GM23338 (cell line): ENCODE measurements at regions not wholly inside any gene's neighbourhood (a gene's known extent, or its start where the extent isn't known, plus 50 kb on each side); places are given as distances from the start of the nearest gene placed in this dataset.

ENCODE experiments used
- ATAC-seq: fragments of 200-7000 bp; cut with Tn5 transposase; 3 replicates; pipeline ENCODE4 v1.9.1; 2020
- DNase-seq: peaks from one replicate; pipeline ENCODE4 v3.0.0-alpha.2; 2015; ENCODE audit warnings: low spot score
- H2AFZ ChIP-seq: fragments of 200-600 bp; sonication (generic); 2 replicates; pipeline ENCODE4 v1.8.0; 2016; ENCODE audit warnings: antibody characterized with exemption, mild to moderate bottlenecking, moderate library complexity
- H3F3A ChIP-seq: fragments of 200-600 bp; sonication (generic); replicated peaks from 2 replicates; pipeline ENCODE4 v1.8.0; 2017; ENCODE audit warnings: antibody characterized with exemption, mixed run types, low read depth
- H3K27ac ChIP-seq: fragments of 200-600 bp; sonication (generic); 2 replicates; pipeline ENCODE4 v1.6.1; 2016; ENCODE audit warnings: low read depth
- H3K27me3 ChIP-seq: fragments of 200-600 bp; sonication (generic); 2 replicates; pipeline ENCODE4 v1.8.0; 2016; ENCODE audit warnings: mild to moderate bottlenecking, mixed run types, moderate library complexity; ENCODE audit not compliant: insufficient read depth
- H3K36me3 ChIP-seq: fragments of 200-600 bp; sonication (generic); 2 replicates; pipeline ENCODE4 v1.8.0; 2016; ENCODE audit warnings: mild to moderate bottlenecking; ENCODE audit not compliant: insufficient read depth
- H3K4me1 ChIP-seq: fragments of 200-600 bp; sonication (generic); 2 replicates; pipeline ENCODE4 v1.8.0; 2016; ENCODE audit warnings: mild to moderate bottlenecking, moderate library complexity; ENCODE audit not compliant: insufficient read depth
- H3K4me2 ChIP-seq: fragments of 200-600 bp; sonication (generic); 2 replicates; pipeline ENCODE4 v1.7.1; 2017; ENCODE audit warnings: mixed run types
- H3K4me3 ChIP-seq: fragments of 200-600 bp; sonication (generic); 2 replicates; pipeline ENCODE4 v1.6.1; 2016; ENCODE audit warnings: mixed run types
- H3K79me2 ChIP-seq: fragments of 200-600 bp; sonication (generic); replicated peaks from 2 replicates; pipeline ENCODE4 v1.8.0; 2017; ENCODE audit warnings: mild to moderate bottlenecking; ENCODE audit not compliant: insufficient read depth
- H3K9me2 ChIP-seq: fragments of 200-600 bp; sonication (generic); 2 replicates; pipeline ENCODE4 v1.8.0; 2017; ENCODE audit not compliant: insufficient read depth
- H4K20me1 ChIP-seq: fragments of 200-600 bp; sonication (generic); replicated peaks from 2 replicates; pipeline ENCODE4 v1.8.0; 2017; ENCODE audit warnings: mild to moderate bottlenecking; ENCODE audit not compliant: insufficient read depth
- H3K27ac Mint-ChIP-seq: 2 replicates; pipeline ENCODE4 v1.8.0; 2020; ENCODE audit warnings: inconsistent platforms, mild to moderate bottlenecking, moderate library complexity, mixed read lengths
- H3K27me3 Mint-ChIP-seq: 3 replicates; pipeline ENCODE4 v1.8.0; 2022; ENCODE audit warnings: low read depth, mild to moderate bottlenecking, moderate library complexity, mixed read lengths, inconsistent platforms; ENCODE audit not compliant: insufficient read depth, poor library complexity
- H3K36me3 Mint-ChIP-seq: 3 replicates; pipeline ENCODE4 v1.8.0; 2021; ENCODE audit warnings: low read depth, mild to moderate bottlenecking, inconsistent platforms, moderate library complexity, mixed read lengths
- H3K4me1 Mint-ChIP-seq: 3 replicates; pipeline ENCODE4 v1.8.0; 2020; ENCODE audit warnings: mild to moderate bottlenecking, inconsistent platforms, mixed read lengths
- H3K4me3 Mint-ChIP-seq: 3 replicates; pipeline ENCODE4 v1.8.0; 2021; ENCODE audit warnings: moderate library complexity, mild to moderate bottlenecking, inconsistent platforms, mixed read lengths
- H3K9me3 Mint-ChIP-seq: 3 replicates; pipeline ENCODE4 v1.8.0; 2020; ENCODE audit warnings: moderate library complexity, mild to moderate bottlenecking, inconsistent platforms, mixed read lengths
- CREB1 ChIP-seq: fragments of 250-450 bp; sonication (Bioruptor Pico); IDR thresholded peaks from 2 replicates; pipeline ENCODE4 v1.5.0; 2020; ENCODE audit warnings: low read depth, mild to moderate bottlenecking, moderate library complexity
- JUNB ChIP-seq: IDR thresholded peaks from one replicate; pipeline ENCODE4 v1.6.1; 2016; ENCODE audit warnings: antibody characterized with exemption; ENCODE audit not compliant: unreplicated experiment
- NANOG ChIP-seq: IDR thresholded peaks from 2 replicates; pipeline ENCODE4 v1.6.1; 2016; ENCODE audit warnings: antibody characterized with exemption, borderline replicate concordance
- STAT1 ChIP-seq: IDR thresholded peaks from one replicate; pipeline ENCODE4 v1.6.1; 2016; ENCODE audit warnings: antibody characterized with exemption; ENCODE audit not compliant: unreplicated experiment
- ZNF114 ChIP-seq: fragments of 250-450 bp; sonication (Bioruptor Pico); IDR thresholded peaks from 2 replicates; pipeline ENCODE4 v1.5.0; 2020; ENCODE audit warnings: mild to moderate bottlenecking, moderate library complexity
- TF ChIP-seq, protein P1 (sequence below): IDR thresholded peaks from one replicate; pipeline ENCODE4 v1.6.1; 2018; ENCODE audit warnings: antibody characterized with exemption; ENCODE audit not compliant: unreplicated experiment
- TF ChIP-seq, protein P2 (sequence below), 2 experiments: fragments of 200-600 bp in 1 of 2; sonication (generic) in 1 of 2; conservative IDR thresholded peaks; 2 replicates each; pipeline versions ENCODE4 v1.5.1 to v1.6.1; 2016 to 2017; ENCODE audit warnings: antibody characterized with exemption in 2 of 2, low read depth in 2 of 2, mild to moderate bottlenecking in 2 of 2, moderate library complexity in 1 of 2
- TF ChIP-seq, protein P3 (sequence below): IDR thresholded peaks from 2 replicates; pipeline ENCODE4 v1.6.1; 2016; ENCODE audit warnings: antibody characterized with exemption
- TF ChIP-seq, protein P4 (sequence below): fragments of 250-450 bp; sonication (Bioruptor Pico); IDR thresholded peaks from 2 replicates; pipeline ENCODE4 v1.5.0; 2020; ENCODE audit warnings: mild to moderate bottlenecking, moderate library complexity

DNA sequence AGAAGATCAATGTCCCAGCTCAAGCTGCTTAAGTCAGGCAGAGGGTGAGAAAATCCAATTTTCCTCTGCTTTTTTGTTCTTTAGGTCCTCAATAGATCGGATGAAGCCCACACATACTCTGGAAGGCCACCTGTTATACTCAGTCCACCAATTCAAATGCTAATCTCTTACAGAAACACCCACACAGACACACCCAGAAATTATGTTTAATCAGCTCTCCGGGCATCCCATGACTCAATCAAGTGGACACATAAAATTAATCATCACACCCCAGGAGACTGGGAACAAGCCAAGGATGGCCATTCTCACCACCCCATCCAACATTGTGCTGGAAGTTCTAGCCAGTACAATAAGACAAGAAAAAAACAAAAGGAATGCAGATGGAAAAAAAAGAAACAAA, 67.8 kb upstream of the SLC24A5 start (continued):
- TF ChIP-seq, protein P1, sequence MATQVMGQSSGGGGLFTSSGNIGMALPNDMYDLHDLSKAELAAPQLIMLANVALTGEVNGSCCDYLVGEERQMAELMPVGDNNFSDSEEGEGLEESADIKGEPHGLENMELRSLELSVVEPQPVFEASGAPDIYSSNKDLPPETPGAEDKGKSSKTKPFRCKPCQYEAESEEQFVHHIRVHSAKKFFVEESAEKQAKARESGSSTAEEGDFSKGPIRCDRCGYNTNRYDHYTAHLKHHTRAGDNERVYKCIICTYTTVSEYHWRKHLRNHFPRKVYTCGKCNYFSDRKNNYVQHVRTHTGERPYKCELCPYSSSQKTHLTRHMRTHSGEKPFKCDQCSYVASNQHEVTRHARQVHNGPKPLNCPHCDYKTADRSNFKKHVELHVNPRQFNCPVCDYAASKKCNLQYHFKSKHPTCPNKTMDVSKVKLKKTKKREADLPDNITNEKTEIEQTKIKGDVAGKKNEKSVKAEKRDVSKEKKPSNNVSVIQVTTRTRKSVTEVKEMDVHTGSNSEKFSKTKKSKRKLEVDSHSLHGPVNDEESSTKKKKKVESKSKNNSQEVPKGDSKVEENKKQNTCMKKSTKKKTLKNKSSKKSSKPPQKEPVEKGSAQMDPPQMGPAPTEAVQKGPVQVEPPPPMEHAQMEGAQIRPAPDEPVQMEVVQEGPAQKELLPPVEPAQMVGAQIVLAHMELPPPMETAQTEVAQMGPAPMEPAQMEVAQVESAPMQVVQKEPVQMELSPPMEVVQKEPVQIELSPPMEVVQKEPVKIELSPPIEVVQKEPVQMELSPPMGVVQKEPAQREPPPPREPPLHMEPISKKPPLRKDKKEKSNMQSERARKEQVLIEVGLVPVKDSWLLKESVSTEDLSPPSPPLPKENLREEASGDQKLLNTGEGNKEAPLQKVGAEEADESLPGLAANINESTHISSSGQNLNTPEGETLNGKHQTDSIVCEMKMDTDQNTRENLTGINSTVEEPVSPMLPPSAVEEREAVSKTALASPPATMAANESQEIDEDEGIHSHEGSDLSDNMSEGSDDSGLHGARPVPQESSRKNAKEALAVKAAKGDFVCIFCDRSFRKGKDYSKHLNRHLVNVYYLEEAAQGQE: no peak
- TF ChIP-seq STAT1 (no peak), ZNF114 (no peak)
- TF ChIP-seq, protein P2, sequence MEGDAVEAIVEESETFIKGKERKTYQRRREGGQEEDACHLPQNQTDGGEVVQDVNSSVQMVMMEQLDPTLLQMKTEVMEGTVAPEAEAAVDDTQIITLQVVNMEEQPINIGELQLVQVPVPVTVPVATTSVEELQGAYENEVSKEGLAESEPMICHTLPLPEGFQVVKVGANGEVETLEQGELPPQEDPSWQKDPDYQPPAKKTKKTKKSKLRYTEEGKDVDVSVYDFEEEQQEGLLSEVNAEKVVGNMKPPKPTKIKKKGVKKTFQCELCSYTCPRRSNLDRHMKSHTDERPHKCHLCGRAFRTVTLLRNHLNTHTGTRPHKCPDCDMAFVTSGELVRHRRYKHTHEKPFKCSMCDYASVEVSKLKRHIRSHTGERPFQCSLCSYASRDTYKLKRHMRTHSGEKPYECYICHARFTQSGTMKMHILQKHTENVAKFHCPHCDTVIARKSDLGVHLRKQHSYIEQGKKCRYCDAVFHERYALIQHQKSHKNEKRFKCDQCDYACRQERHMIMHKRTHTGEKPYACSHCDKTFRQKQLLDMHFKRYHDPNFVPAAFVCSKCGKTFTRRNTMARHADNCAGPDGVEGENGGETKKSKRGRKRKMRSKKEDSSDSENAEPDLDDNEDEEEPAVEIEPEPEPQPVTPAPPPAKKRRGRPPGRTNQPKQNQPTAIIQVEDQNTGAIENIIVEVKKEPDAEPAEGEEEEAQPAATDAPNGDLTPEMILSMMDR (conservative IDR thresholded peaks at IDR 0.05; ENCODE audit: low read depth in 2 of 2): no peak

DNA sequence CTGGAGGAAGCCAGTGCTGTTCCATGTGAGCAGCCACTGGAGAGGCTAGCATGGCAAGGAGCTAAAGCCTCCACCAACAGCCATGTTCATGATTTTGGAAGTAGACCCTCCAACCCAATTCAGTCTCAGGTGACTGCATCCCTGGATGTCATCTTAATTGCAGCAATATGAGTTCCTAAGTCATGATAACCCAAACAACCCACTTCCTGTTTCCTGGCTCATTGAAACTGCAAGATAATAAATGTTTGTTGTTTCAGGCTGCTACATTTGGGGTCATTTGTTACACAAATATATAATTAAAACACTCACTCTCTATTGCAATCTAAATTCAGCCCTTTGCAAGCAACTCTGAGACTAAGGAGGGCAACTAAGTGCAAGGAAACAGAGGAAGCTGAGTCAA, 62.4 kb upstream of the SLC24A5 start:
- H3K4me2 ChIP-seq: no peak overlapping the region
- no peak overlapping the region; the same call in 1 of the 2 replicates for H2AFZ ChIP-seq
- Mint-ChIP-seq H3K9me3 (peaks cover 11% of the 10 kb centered on the region; the same call in 2 of the 3 replicates), H3K4me1 (peaks cover 7% of the 10 kb centered on the region; the same call in 1 of the 3 replicates), H3K36me3 (peaks cover 14% of the 10 kb centered on the region; the same call in 2 of the 3 replicates), H3K27ac (no peak overlapping the region), H3K4me3 (no peak overlapping the region), H3K27me3 (peaks cover 4% of the 10 kb centered on the region)
- no peaks in the 10 kb centered on the region for H3K79me2 ChIP-seq
- no peak for TF ChIP-seq ZNF114
- no peak for TF ChIP-seq CREB1 (CRISPR knock-in tag)
- TF ChIP-seq NANOG: no peak
- TF ChIP-seq, protein P3, sequence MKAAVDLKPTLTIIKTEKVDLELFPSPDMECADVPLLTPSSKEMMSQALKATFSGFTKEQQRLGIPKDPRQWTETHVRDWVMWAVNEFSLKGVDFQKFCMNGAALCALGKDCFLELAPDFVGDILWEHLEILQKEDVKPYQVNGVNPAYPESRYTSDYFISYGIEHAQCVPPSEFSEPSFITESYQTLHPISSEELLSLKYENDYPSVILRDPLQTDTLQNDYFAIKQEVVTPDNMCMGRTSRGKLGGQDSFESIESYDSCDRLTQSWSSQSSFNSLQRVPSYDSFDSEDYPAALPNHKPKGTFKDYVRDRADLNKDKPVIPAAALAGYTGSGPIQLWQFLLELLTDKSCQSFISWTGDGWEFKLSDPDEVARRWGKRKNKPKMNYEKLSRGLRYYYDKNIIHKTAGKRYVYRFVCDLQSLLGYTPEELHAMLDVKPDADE: no peak
- TF ChIP-seq, protein P2 (conservative IDR thresholded peaks at IDR 0.05; ENCODE audit: low read depth in 2 of 2): no peak
- TF ChIP-seq JUNB: no peak
- TF ChIP-seq, protein P4, sequence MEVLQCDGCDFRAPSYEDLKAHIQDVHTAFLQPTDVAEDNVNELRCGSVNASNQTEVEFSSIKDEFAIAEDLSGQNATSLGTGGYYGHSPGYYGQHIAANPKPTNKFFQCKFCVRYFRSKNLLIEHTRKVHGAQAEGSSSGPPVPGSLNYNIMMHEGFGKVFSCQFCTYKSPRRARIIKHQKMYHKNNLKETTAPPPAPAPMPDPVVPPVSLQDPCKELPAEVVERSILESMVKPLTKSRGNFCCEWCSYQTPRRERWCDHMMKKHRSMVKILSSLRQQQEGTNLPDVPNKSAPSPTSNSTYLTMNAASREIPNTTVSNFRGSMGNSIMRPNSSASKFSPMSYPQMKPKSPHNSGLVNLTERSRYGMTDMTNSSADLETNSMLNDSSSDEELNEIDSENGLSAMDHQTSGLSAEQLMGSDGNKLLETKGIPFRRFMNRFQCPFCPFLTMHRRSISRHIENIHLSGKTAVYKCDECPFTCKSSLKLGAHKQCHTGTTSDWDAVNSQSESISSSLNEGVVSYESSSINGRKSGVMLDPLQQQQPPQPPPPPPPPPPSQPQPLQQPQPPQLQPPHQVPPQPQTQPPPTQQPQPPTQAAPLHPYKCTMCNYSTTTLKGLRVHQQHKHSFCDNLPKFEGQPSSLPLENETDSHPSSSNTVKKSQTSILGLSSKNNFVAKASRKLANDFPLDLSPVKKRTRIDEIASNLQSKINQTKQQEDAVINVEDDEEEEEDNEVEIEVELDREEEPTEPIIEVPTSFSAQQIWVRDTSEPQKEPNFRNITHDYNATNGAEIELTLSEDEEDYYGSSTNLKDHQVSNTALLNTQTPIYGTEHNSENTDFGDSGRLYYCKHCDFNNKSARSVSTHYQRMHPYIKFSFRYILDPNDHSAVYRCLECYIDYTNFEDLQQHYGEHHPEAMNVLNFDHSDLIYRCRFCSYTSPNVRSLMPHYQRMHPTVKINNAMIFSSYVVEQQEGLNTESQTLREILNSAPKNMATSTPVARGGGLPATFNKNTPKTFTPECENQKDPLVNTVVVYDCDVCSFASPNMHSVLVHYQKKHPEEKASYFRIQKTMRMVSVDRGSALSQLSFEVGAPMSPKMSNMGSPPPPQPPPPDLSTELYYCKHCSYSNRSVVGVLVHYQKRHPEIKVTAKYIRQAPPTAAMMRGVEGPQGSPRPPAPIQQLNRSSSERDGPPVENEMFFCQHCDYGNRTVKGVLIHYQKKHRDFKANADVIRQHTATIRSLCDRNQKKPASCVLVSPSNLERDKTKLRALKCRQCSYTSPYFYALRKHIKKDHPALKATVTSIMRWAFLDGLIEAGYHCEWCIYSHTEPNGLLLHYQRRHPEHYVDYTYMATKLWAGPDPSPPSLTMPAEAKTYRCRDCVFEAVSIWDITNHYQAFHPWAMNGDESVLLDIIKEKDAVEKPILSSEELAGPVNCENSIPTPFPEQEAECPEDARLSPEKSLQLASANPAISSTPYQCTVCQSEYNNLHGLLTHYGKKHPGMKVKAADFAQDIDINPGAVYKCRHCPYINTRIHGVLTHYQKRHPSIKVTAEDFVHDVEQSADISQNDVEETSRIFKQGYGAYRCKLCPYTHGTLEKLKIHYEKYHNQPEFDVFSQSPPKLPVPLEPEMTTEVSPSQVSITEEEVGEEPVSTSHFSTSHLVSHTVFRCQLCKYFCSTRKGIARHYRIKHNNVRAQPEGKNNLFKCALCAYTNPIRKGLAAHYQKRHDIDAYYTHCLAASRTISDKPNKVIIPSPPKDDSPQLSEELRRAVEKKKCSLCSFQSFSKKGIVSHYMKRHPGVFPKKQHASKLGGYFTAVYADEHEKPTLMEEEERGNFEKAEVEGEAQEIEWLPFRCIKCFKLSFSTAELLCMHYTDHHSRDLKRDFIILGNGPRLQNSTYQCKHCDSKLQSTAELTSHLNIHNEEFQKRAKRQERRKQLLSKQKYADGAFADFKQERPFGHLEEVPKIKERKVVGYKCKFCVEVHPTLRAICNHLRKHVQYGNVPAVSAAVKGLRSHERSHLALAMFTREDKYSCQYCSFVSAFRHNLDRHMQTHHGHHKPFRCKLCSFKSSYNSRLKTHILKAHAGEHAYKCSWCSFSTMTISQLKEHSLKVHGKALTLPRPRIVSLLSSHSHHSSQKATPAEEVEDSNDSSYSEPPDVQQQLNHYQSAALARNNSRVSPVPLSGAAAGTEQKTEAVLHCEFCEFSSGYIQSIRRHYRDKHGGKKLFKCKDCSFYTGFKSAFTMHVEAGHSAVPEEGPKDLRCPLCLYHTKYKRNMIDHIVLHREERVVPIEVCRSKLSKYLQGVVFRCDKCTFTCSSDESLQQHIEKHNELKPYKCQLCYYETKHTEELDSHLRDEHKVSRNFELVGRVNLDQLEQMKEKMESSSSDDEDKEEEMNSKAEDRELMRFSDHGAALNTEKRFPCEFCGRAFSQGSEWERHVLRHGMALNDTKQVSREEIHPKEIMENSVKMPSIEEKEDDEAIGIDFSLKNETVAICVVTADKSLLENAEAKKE: no peak
- TF ChIP-seq STAT1: no peak
- H4K20me1 ChIP-seq: no peaks in the 10 kb centered on the region
- H3K4me1 ChIP-seq: 0 out of 2 replicates have a peak, but pooled peaks cover 5% of the 10 kb centered on the region
- no peaks in the 10 kb centered on the region for H3K36me3 ChIP-seq
- H3K27me3 ChIP-seq: no peaks in the 10 kb centered on the region
- H3K4me3 ChIP-seq: no peak overlapping the region
- no peak for ATAC-seq
- no peaks in the 10 kb centered on the region for H3F3A ChIP-seq
- H3K27ac ChIP-seq: no peak overlapping the region
- no peak for DNase-seq
- peaks cover 5% of the 10 kb centered on the region for H3K9me2 ChIP-seq
